ENCODE measurements at regions not wholly inside any gene's neighbourhood (a gene's known extent, or its start where the extent isn't known, plus 50 kb on each side); places are given as distances from the start of the nearest gene placed in this dataset.

DNA sequence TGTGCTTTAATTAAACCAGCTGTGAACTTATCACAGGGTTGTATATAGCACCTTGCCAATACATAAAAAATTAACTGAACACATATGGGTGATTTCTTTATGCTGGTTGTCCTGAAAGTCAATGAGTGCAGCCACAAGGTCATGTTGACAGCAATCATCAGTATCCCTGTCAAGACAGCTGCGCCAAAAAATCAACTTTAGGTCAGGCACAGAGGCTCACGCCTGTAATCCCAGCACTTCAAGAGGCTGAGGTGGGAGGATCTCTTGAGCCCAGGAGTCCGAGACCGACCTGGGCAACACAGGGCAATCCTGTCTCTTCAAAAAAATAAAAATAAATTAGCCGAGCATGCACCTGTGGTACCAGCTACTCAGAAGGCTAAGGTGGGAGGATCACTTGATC lies 707.3 kb downstream of the SI start:
- TF ChIP-seq ARNTL (CRISPR knock-in tag; IDR thresholded peaks at IDR 0.05; ENCODE audit: borderline replicate concordance, low read depth), result no peak
- TF ChIP-seq, protein P1, sequence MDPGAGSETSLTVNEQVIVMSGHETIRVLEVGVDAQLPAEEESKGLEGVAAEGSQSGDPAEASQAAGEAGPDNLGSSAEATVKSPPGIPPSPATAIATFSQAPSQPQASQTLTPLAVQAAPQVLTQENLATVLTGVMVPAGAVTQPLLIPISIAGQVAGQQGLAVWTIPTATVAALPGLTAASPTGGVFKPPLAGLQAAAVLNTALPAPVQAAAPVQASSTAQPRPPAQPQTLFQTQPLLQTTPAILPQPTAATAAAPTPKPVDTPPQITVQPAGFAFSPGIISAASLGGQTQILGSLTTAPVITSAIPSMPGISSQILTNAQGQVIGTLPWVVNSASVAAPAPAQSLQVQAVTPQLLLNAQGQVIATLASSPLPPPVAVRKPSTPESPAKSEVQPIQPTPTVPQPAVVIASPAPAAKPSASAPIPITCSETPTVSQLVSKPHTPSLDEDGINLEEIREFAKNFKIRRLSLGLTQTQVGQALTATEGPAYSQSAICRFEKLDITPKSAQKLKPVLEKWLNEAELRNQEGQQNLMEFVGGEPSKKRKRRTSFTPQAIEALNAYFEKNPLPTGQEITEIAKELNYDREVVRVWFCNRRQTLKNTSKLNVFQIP (CRISPR knock-in tag; IDR thresholded peaks at IDR 0.05; ENCODE audit: borderline replicate concordance, low read depth), result no peak
- TF ChIP-seq, protein P2, sequence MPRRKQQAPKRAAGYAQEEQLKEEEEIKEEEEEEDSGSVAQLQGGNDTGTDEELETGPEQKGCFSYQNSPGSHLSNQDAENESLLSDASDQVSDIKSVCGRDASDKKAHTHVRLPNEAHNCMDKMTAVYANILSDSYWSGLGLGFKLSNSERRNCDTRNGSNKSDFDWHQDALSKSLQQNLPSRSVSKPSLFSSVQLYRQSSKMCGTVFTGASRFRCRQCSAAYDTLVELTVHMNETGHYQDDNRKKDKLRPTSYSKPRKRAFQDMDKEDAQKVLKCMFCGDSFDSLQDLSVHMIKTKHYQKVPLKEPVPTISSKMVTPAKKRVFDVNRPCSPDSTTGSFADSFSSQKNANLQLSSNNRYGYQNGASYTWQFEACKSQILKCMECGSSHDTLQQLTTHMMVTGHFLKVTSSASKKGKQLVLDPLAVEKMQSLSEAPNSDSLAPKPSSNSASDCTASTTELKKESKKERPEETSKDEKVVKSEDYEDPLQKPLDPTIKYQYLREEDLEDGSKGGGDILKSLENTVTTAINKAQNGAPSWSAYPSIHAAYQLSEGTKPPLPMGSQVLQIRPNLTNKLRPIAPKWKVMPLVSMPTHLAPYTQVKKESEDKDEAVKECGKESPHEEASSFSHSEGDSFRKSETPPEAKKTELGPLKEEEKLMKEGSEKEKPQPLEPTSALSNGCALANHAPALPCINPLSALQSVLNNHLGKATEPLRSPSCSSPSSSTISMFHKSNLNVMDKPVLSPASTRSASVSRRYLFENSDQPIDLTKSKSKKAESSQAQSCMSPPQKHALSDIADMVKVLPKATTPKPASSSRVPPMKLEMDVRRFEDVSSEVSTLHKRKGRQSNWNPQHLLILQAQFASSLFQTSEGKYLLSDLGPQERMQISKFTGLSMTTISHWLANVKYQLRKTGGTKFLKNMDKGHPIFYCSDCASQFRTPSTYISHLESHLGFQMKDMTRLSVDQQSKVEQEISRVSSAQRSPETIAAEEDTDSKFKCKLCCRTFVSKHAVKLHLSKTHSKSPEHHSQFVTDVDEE (CRISPR knock-in tag; IDR thresholded peaks at IDR 0.05), result no peak
- TF ChIP-seq ZNF8 (CRISPR knock-in tag; IDR thresholded peaks at IDR 0.05), result no peak
- no peak for TF ChIP-seq ZFP30 (CRISPR knock-in tag; IDR thresholded peaks at IDR 0.05)
- no peak for TF ChIP-seq TCF4 (CRISPR knock-in tag; IDR thresholded peaks at IDR 0.05; ENCODE audit: borderline replicate concordance)
- TF ChIP-seq, protein P3, sequence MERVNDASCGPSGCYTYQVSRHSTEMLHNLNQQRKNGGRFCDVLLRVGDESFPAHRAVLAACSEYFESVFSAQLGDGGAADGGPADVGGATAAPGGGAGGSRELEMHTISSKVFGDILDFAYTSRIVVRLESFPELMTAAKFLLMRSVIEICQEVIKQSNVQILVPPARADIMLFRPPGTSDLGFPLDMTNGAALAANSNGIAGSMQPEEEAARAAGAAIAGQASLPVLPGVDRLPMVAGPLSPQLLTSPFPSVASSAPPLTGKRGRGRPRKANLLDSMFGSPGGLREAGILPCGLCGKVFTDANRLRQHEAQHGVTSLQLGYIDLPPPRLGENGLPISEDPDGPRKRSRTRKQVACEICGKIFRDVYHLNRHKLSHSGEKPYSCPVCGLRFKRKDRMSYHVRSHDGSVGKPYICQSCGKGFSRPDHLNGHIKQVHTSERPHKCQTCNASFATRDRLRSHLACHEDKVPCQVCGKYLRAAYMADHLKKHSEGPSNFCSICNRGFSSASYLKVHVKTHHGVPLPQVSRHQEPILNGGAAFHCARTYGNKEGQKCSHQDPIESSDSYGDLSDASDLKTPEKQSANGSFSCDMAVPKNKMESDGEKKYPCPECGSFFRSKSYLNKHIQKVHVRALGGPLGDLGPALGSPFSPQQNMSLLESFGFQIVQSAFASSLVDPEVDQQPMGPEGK (CRISPR knock-in tag; IDR thresholded peaks at IDR 0.05; ENCODE audit: borderline replicate concordance), result no peak
- TF ChIP-seq PPARA (CRISPR knock-in tag; IDR thresholded peaks at IDR 0.05; ENCODE audit: borderline replicate concordance), result no peak
- TF ChIP-seq, protein P4, sequence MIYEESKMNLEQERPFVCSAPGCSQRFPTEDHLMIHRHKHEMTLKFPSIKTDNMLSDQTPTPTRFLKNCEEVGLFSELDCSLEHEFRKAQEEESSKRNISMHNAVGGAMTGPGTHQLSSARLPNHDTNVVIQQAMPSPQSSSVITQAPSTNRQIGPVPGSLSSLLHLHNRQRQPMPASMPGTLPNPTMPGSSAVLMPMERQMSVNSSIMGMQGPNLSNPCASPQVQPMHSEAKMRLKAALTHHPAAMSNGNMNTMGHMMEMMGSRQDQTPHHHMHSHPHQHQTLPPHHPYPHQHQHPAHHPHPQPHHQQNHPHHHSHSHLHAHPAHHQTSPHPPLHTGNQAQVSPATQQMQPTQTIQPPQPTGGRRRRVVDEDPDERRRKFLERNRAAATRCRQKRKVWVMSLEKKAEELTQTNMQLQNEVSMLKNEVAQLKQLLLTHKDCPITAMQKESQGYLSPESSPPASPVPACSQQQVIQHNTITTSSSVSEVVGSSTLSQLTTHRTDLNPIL (CRISPR knock-in tag; IDR thresholded peaks at IDR 0.05; ENCODE audit: low read depth), result no peak
- TF ChIP-seq BACH2 (CRISPR knock-in tag; IDR thresholded peaks at IDR 0.05; ENCODE audit: borderline replicate concordance), result no peak
